K562 (cell line): ENCODE measurements at regions not wholly inside any gene's neighbourhood (a gene's known extent, or its start where the extent isn't known, plus 50 kb on each side); places are given as distances from the start of the nearest gene placed in this dataset.

Experiments
- ATAC-seq: fragments of 200-7000 bp; cut with Tn5 transposase; 3 replicates; pipeline ENCODE4 v1.9.1; 2020; ENCODE audit warnings: moderate library complexity
- BruUV-seq: library from RNA; stranded (reverse); fragments of 400-500 nt; replicated peaks from 2 replicates; lab custom pipeline; 2021; lab: Mats Ljungman, UMichigan
- CTCF ChIA-PET: fragments of 300-600 bp; formaldehyde crosslinking; extraction: SDS; loops from one replicate; lab custom pipeline; 2021; ENCODE audit warnings: low intra/inter-chr PET ratio; lab: Yijun Ruan, JAX
- POLR2A ChIA-PET: fragments of 300-600, 350-650 bp; sonication (Branson Sonifier 250); formaldehyde crosslinking; extraction: SDS; loops from one replicate; lab custom pipeline; 2021; ENCODE audit warnings: antibody characterized with exemption, inconsistent platforms; lab: Yijun Ruan, JAX
- DNase-seq, 4 experiments: peaks; one replicate each; pipeline versions ENCODE4 v3.0.0 to v3.0.0-alpha.2; 2011 to 2018; ENCODE audit warnings: low spot score in 3 of 4, mixed read lengths in 3 of 4; ENCODE audit errors: extremely low read depth in 1 of 4
- FAIRE-seq: peaks from 2 replicates; lab custom pipeline; 2011; peaks lifted over from hg19 to GRCh38; lab: Jason Lieb, UNC
- H2AFZ ChIP-seq: 2 replicates; pipeline ENCODE4 v1.6.0; 2011; ENCODE audit warnings: low read depth, low read length, control low read depth, inconsistent platforms
- H3K27ac ChIP-seq: fragments of 200-600 bp; 3 replicates; pipeline ENCODE4 v1.8.0; 2011; ENCODE audit warnings: low read depth, mild to moderate bottlenecking, control low read depth, inconsistent platforms, low read length, moderate library complexity, mixed read lengths; ENCODE audit errors: extremely low read depth
- H3K27me3 ChIP-seq, 2 experiments: fragments of 300-600 bp in 1 of 2; 2 replicates in 1 of 2; 3 replicates in 1 of 2; pipeline versions ENCODE4 v1.6.0 to v1.8.0; 2011; ENCODE audit warnings: inconsistent platforms in 2 of 2, low read length in 2 of 2, mild to moderate bottlenecking in 1 of 2, mixed read lengths in 1 of 2, moderate library complexity in 1 of 2; ENCODE audit not compliant: control insufficient read depth in 2 of 2, insufficient read depth in 2 of 2
- H3K36me3 ChIP-seq: fragments of 300-600 bp; 3 replicates; pipeline ENCODE4 v1.8.0; 2011; ENCODE audit warnings: mild to moderate bottlenecking, low read length, inconsistent platforms; ENCODE audit not compliant: control insufficient read depth, insufficient read depth
- H3K4me1 ChIP-seq, 2 experiments: fragments of 200-600 bp in 1 of 2; replicated peaks in 1 of 2; 2 replicates in 1 of 2; 3 replicates in 1 of 2; pipeline versions ENCODE4 v1.5.1 to v1.8.0; 2011; ENCODE audit warnings: inconsistent platforms in 2 of 2, low read length in 2 of 2, mild to moderate bottlenecking in 1 of 2, mixed read lengths in 1 of 2, moderate library complexity in 1 of 2; ENCODE audit not compliant: control insufficient read depth in 2 of 2, insufficient read depth in 2 of 2
- H3K4me2 ChIP-seq: 2 replicates; pipeline ENCODE4 v1.6.1; 2011; ENCODE audit warnings: low read length, control low read depth, inconsistent platforms, mixed read lengths; ENCODE audit not compliant: insufficient read depth
- H3K4me3 ChIP-seq: fragments of 200-600 bp; sonication (generic), shearing (Covaris generic); 2 replicates; pipeline ENCODE4 v1.5.1; 2016; ENCODE audit warnings: control low read depth, inconsistent platforms
- H3K79me2 ChIP-seq: fragments of 200-600 bp; 3 replicates; pipeline ENCODE4 v1.8.0; 2011; ENCODE audit warnings: low read length, inconsistent platforms; ENCODE audit not compliant: control insufficient read depth, insufficient read depth
- H3K9ac ChIP-seq, 2 experiments: 2 replicates each; pipeline versions ENCODE4 v1.6.0 to v1.6.1; 2011; ENCODE audit warnings: low read depth in 2 of 2, low read length in 2 of 2, control low read depth in 1 of 2, inconsistent platforms in 1 of 2, mild to moderate bottlenecking in 1 of 2, mixed read lengths in 1 of 2; ENCODE audit not compliant: insufficient read depth in 1 of 2
- H3K9me1 ChIP-seq: one replicate; pipeline ENCODE4 v1.6.0; 2011; ENCODE audit warnings: inconsistent platforms, mild to moderate bottlenecking, low read length, moderate library complexity; ENCODE audit not compliant: control insufficient read depth, insufficient read depth
- H3K9me3 ChIP-seq: replicated peaks from 2 replicates; pipeline ENCODE4 v1.5.1; 2011; ENCODE audit warnings: low read depth, low read length, inconsistent platforms; ENCODE audit not compliant: control insufficient read depth, insufficient read depth
- H4K20me1 ChIP-seq: replicated peaks from 2 replicates; pipeline ENCODE4 v1.6.1; 2011; ENCODE audit warnings: low read length, inconsistent platforms, mixed read lengths; ENCODE audit not compliant: control insufficient read depth, insufficient read depth
- C11orf30 ChIP-seq: fragments of 450-650 bp; IDR thresholded peaks from 2 replicates; pipeline ENCODE4 v1.6.1; 2016; ENCODE audit warnings: low read depth, mild to moderate bottlenecking
- CBFA2T2 ChIP-seq: fragments of 450-650 bp; conservative IDR thresholded peaks from 2 replicates; pipeline ENCODE4 v1.6.1; 2017; ENCODE audit warnings: mild to moderate bottlenecking
- ESRRA ChIP-seq: fragments of 450-650 bp; IDR thresholded peaks from 2 replicates; pipeline ENCODE4 v1.6.1; 2014; ENCODE audit warnings: low read depth, mild to moderate bottlenecking, moderate library complexity, borderline replicate concordance
- FUS ChIP-seq: fragments of 200-400 bp; formaldehyde crosslinking; optimal IDR thresholded peaks from 2 replicates; pipeline ENCODE3; 2017; ENCODE audit warnings: low read depth, low read length
- HOXB6 ChIP-seq: fragments of 250-450 bp; sonication (Bioruptor Pico); IDR thresholded peaks from 2 replicates; pipeline ENCODE4 v1.5.1; 2022; ENCODE audit warnings: mild to moderate bottlenecking, borderline replicate concordance
- NCOA4 ChIP-seq: fragments of 450-650 bp; IDR thresholded peaks from 2 replicates; pipeline ENCODE4 v1.6.1; 2018; ENCODE audit warnings: mild to moderate bottlenecking; ENCODE audit not compliant: partially characterized antibody
- SAFB2 ChIP-seq: fragments of 200-400 bp; formaldehyde crosslinking; IDR thresholded peaks from 2 replicates; pipeline ENCODE4 v1.6.1; 2018; ENCODE audit warnings: borderline replicate concordance, low read length, low read depth, moderate library complexity; ENCODE audit not compliant: severe bottlenecking
- SNRNP70 ChIP-seq: fragments of 200-400 bp; formaldehyde crosslinking; optimal IDR thresholded peaks from 2 replicates; pipeline ENCODE3; 2017; ENCODE audit warnings: low read depth, low read length
- SRF ChIP-seq, 2 experiments: fragments of 250-450, 450-650 bp in 1 of 2; sonication (Bioruptor Pico) in 1 of 2; sonication (generic) in 1 of 2; formaldehyde crosslinking; IDR thresholded peaks; 2 replicates each; pipeline versions ENCODE4 v1.5.0 to v1.5.1; 2020 to 2022; ENCODE audit warnings: mild to moderate bottlenecking in 1 of 2, missing genetic modification reagents in 1 of 2
- SRSF3 ChIP-seq: fragments of 200-400 bp; formaldehyde crosslinking; IDR thresholded peaks from 2 replicates; pipeline ENCODE4 v1.6.1; 2016; ENCODE audit warnings: mild to moderate bottlenecking, low read length, moderate library complexity; ENCODE audit not compliant: insufficient read depth
- ZNF143 ChIP-seq: sonication (generic); formaldehyde crosslinking; IDR thresholded peaks from 2 replicates; pipeline ENCODE4 v1.9.0; 2022; ENCODE audit warnings: mild to moderate bottlenecking, missing genetic modification reagents
- ZNF274 ChIP-seq: IDR thresholded peaks from 2 replicates; pipeline ENCODE4 v1.6.1; 2011; ENCODE audit warnings: low read depth, mild to moderate bottlenecking, low read length, moderate library complexity, borderline replicate concordance
- ZNF280A ChIP-seq: fragments of 450-650 bp; IDR thresholded peaks from 2 replicates; pipeline ENCODE4 v1.6.1; 2018; ENCODE audit warnings: mild to moderate bottlenecking, low read depth; ENCODE audit not compliant: partially characterized antibody
- ZNF436 ChIP-seq: fragments of 250-450, 450-650 bp; sonication (Bioruptor Pico); formaldehyde crosslinking; IDR thresholded peaks from 2 replicates; pipeline ENCODE4 v1.7.0; 2020; ENCODE audit warnings: mild to moderate bottlenecking
- ZNF583 ChIP-seq: fragments of 250-450 bp; sonication (Bioruptor Pico); IDR thresholded peaks from 2 replicates; pipeline ENCODE4 v1.4.0; 2020
- ZSCAN29 ChIP-seq: fragments of 450-650 bp; IDR thresholded peaks from 2 replicates; pipeline ENCODE4 v1.6.1; 2017
- WGBS: fragments of 100-300 bp; shearing (Covaris generic); methylation state at CpG from one replicate; pipeline ENCODE4 v1.1.6; 2016; ENCODE audit warnings: low coverage, mixed read lengths; ENCODE audit not compliant: insufficient coverage; ENCODE audit errors: missing lambda C conversion rate; 5-methylcytosine and 5-hydroxymethylcytosine counted together
- in situ Hi-C: fragments of 300-500 bp; cut with MboI; formaldehyde crosslinking; loops from 4 replicates; pipeline ENCODE4 v1.15.0; 2018; ENCODE audit warnings: inconsistent platforms, mixed read lengths
- intact Hi-C: fragments of 100-400 bp; cut with micrococcal nuclease; formaldehyde crosslinking; loops from 2 replicates; pipeline ENCODE4 v1.14.2; 2022
- TF ChIP-seq, protein P1 (sequence below), 2 experiments: fragments of 450-650 bp in 1 of 2; IDR thresholded peaks; 2 replicates each; pipeline ENCODE4 v1.6.1; 2011 to 2017; ENCODE audit warnings: low read depth in 2 of 2, antibody characterized with exemption in 1 of 2, borderline replicate concordance in 1 of 2, low read length in 1 of 2, mild to moderate bottlenecking in 1 of 2, mixed read lengths in 1 of 2; ENCODE audit not compliant: control insufficient read depth in 1 of 2
- TF ChIP-seq, protein P2 (sequence below): fragments of 450-650 bp; IDR thresholded peaks from 2 replicates; pipeline ENCODE4 v1.6.1; 2014; ENCODE audit warnings: low read depth, mild to moderate bottlenecking, moderate library complexity, borderline replicate concordance

- Histone ChIP-seq H3K9me3 (no peaks in the 10 kb centered on the region; the same call in 1 of the 2 replicates), H3K4me1 (no peaks in the 10 kb centered on the region), H3K27ac (no peak overlapping the region), H3K27me3 (no peaks in the 10 kb centered on the region), H4K20me1 (no peaks in the 10 kb centered on the region), H2AFZ (no peak overlapping the region), H3K4me2 (no peak overlapping the region), H3K79me2 (no peaks in the 10 kb centered on the region), H3K9ac (no peak overlapping the region), H3K36me3 (no peaks in the 10 kb centered on the region), H3K4me3 (no peak overlapping the region), H3K9me1 (no peaks in the 10 kb centered on the region)
- intact Hi-C loops (no loop called here), in situ Hi-C loops (no loop called here)
- TF ChIP-seq SRSF3 (no peak), ZNF274 (no peak), CBFA2T2 (no peak), FUS (no peak), ZNF280A (no peak), HOXB6 (CRISPR knock-in tag) (no peak), ZSCAN29 (no peak), SNRNP70 (no peak), SAFB2 (no peak), NCOA4 (no peak), ZNF436 (no peak), ESRRA (no peak), ZNF143 (CRISPR knock-in tag) (no peak), SRF (CRISPR knock-in tag; IDR thresholded peaks at IDR 0.05) (no peak), ZNF583 (CRISPR knock-in tag) (no peak), C11orf30 (no peak)
- TF ChIP-seq, protein P1, sequence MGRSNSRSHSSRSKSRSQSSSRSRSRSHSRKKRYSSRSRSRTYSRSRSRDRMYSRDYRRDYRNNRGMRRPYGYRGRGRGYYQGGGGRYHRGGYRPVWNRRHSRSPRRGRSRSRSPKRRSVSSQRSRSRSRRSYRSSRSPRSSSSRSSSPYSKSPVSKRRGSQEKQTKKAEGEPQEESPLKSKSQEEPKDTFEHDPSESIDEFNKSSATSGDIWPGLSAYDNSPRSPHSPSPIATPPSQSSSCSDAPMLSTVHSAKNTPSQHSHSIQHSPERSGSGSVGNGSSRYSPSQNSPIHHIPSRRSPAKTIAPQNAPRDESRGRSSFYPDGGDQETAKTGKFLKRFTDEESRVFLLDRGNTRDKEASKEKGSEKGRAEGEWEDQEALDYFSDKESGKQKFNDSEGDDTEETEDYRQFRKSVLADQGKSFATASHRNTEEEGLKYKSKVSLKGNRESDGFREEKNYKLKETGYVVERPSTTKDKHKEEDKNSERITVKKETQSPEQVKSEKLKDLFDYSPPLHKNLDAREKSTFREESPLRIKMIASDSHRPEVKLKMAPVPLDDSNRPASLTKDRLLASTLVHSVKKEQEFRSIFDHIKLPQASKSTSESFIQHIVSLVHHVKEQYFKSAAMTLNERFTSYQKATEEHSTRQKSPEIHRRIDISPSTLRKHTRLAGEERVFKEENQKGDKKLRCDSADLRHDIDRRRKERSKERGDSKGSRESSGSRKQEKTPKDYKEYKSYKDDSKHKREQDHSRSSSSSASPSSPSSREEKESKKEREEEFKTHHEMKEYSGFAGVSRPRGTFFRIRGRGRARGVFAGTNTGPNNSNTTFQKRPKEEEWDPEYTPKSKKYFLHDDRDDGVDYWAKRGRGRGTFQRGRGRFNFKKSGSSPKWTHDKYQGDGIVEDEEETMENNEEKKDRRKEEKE (IDR thresholded peaks at IDR 0.05; ENCODE audit: borderline replicate concordance in 1 of 2, control insufficient read depth in 1 of 2, low read depth in 2 of 2, low read length in 1 of 2): no peak
- TF ChIP-seq, protein P2, sequence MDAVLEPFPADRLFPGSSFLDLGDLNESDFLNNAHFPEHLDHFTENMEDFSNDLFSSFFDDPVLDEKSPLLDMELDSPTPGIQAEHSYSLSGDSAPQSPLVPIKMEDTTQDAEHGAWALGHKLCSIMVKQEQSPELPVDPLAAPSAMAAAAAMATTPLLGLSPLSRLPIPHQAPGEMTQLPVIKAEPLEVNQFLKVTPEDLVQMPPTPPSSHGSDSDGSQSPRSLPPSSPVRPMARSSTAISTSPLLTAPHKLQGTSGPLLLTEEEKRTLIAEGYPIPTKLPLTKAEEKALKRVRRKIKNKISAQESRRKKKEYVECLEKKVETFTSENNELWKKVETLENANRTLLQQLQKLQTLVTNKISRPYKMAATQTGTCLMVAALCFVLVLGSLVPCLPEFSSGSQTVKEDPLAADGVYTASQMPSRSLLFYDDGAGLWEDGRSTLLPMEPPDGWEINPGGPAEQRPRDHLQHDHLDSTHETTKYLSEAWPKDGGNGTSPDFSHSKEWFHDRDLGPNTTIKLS: no peak
- no peak for ATAC-seq
- WGBS: 2% methylated on average over 4 of the region's 4 CpGs
- CTCF ChIA-PET: no interaction called here
- POLR2A ChIA-PET: no interaction called here
- no TSS peak for BruUV-seq
- FAIRE-seq: no peak
- no peak for DNase-seq
Measured at GRCh38 chr15:37792351-37792750, 142.1 kb upstream of the TMCO5A start.
